ENCODE measurements at regions not wholly inside any gene's neighbourhood (a gene's known extent, or its start where the extent isn't known, plus 50 kb on each side); places are given as distances from the start of the nearest gene placed in this dataset.

GRCh38 chr15:88741671-88742070 lies 61.6 kb upstream of the ACAN start:
- DNase-seq (ENCODE audit: low read depth), result no peak
- TF ChIP-seq, protein P1, sequence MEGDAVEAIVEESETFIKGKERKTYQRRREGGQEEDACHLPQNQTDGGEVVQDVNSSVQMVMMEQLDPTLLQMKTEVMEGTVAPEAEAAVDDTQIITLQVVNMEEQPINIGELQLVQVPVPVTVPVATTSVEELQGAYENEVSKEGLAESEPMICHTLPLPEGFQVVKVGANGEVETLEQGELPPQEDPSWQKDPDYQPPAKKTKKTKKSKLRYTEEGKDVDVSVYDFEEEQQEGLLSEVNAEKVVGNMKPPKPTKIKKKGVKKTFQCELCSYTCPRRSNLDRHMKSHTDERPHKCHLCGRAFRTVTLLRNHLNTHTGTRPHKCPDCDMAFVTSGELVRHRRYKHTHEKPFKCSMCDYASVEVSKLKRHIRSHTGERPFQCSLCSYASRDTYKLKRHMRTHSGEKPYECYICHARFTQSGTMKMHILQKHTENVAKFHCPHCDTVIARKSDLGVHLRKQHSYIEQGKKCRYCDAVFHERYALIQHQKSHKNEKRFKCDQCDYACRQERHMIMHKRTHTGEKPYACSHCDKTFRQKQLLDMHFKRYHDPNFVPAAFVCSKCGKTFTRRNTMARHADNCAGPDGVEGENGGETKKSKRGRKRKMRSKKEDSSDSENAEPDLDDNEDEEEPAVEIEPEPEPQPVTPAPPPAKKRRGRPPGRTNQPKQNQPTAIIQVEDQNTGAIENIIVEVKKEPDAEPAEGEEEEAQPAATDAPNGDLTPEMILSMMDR (IDR thresholded peaks at IDR 0.05; ENCODE audit: low read length, missing control alignments), result no peak
- H3K4me3 ChIP-seq (replicated peaks; ENCODE audit: low read depth, low read length), result no peak overlapping the region

- no peak overlapping the region for H3K4me3 ChIP-seq (replicated peaks; ENCODE audit: low read depth, low read length)
- TF ChIP-seq, protein P1 (IDR thresholded peaks at IDR 0.05; ENCODE audit: low read length, missing control alignments), result no peak
- no peak for DNase-seq (ENCODE audit: low read depth)
Observed at GRCh38 chr15:88742161-88742560, 61.1 kb upstream of the ACAN start.

GRCh38 chr15:88744548-88745020 lies 58.7 kb upstream of the ACAN start:
- DNase-seq (ENCODE audit: low read depth), result peak; percentile 24
- TF ChIP-seq, protein P1 (IDR thresholded peaks at IDR 0.05; ENCODE audit: low read length, missing control alignments), result no peak
- H3K4me3 ChIP-seq (replicated peaks; ENCODE audit: low read depth, low read length), result no peak overlapping the region

DNA sequence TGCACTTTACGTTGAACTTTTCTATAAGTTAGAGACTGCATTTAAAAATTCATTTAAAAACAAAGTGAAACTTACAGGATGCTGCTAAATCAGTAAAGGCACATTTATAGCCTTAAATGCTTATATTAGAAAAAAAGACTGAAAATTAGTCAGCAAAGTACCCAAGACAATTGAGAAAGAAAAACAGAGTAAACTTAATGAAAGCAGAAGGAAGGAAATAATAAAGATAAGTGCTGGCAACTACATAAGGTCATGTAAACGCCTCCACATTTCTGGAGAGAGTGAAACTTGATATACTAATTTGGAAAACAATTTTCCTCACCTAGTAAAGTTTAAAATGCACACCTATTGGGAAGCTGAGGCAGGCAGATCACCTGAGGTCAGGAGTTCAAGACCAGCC lies 58.2 kb upstream of the ACAN start:
- no peak overlapping the region for H3K4me3 ChIP-seq (replicated peaks; ENCODE audit: low read depth, low read length)
- DNase-seq (ENCODE audit: low read depth), result no peak
- TF ChIP-seq, protein P1 (IDR thresholded peaks at IDR 0.05; ENCODE audit: low read length, missing control alignments), result no peak

DNA sequence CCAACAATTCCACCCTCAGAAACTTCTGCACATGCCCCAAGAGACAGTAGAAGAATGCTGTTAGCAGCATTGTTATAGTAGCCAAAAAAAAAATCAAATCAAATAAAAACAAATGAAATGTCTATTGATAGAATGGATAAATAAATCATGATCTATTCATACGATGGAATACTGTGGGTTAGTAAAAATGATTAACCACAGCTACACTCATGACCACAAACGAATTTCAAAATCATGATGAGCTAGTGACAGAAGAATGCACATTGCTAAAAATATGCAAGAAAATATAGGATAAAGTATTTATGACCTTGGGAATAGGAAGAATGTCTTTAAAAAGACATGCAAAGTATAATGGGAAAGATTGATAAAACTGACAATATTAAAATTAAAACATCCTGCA lies 57.5 kb upstream of the ACAN start:
- H3K4me3 ChIP-seq (replicated peaks; ENCODE audit: low read depth, low read length), result no peak overlapping the region
- DNase-seq (ENCODE audit: low read depth), result peak; percentile 63
- TF ChIP-seq, protein P1 (IDR thresholded peaks at IDR 0.05; ENCODE audit: low read length, missing control alignments), result no peak

DNA sequence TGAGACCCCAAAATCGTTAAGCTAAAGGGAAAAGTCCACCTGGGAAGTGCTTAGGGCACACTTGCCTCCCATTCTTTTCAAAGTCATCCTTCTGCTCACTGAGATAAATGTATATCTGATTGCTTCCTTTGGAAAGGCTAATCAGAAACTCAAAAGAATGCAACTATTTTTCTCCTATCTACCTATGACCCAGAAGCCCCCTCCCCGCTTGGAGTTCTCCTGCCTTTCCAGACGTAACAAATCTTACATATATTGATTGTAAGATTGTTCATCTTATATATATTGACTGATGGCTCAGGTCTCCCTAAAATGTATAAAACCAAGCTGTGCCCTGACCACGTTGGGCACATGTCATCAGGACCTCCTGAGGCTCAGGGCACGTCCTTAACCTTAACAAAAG lies 56.8 kb upstream of the ACAN start:
- no peak overlapping the region for H3K4me3 ChIP-seq (replicated peaks; ENCODE audit: low read depth, low read length)
- TF ChIP-seq, protein P1 (IDR thresholded peaks at IDR 0.05; ENCODE audit: low read length, missing control alignments), result no peak
- DNase-seq (ENCODE audit: low read depth), result no peak

GRCh38 chr15:88747111-88747510 lies 56.1 kb upstream of the ACAN start:
- DNase-seq (ENCODE audit: low read depth), result no peak
- TF ChIP-seq, protein P1 (IDR thresholded peaks at IDR 0.05; ENCODE audit: low read length, missing control alignments), result no peak
- H3K4me3 ChIP-seq (replicated peaks; ENCODE audit: low read depth, low read length), result no peak overlapping the region

All from fibroblast of pulmonary artery (primary cell).